Astrocyte of the spinal cord (primary cell): ENCODE measurements at regions not wholly inside any gene's neighbourhood (a gene's known extent, or its start where the extent isn't known, plus 50 kb on each side); places are given as distances from the start of the nearest gene placed in this dataset.

Experiments used
- DNase-seq: peaks from one replicate; pipeline ENCODE4 v3.0.0; 2011; ENCODE audit warnings: low read depth, low spot score
- H3K4me3 ChIP-seq: 2 replicates; pipeline ENCODE4 v1.5.1; 2011; ENCODE audit warnings: low read depth, mild to moderate bottlenecking, low read length, moderate library complexity
- CTCF ChIP-seq: IDR thresholded peaks from 2 replicates; pipeline ENCODE4 v1.5.1; 2012; ENCODE audit warnings: low read depth, mild to moderate bottlenecking, low read length, inconsistent platforms
- in situ Hi-C: cut with HindIII; loops from 2 replicates; pipeline ENCODE4 v1.10.0; 2017; ENCODE audit warnings: low sequenced_read_pairs

GRCh38 chr13:22047082-22047784 is 376.4 kb downstream of the FGF9 start:
- TF ChIP-seq CTCF, result no peak
- in situ Hi-C loops, result no loop called here

GRCh38 chr13:22047785-22048104 is 376.9 kb downstream of the FGF9 start:
- H3K4me3 ChIP-seq, result no peak overlapping the region
- in situ Hi-C loops, result no loop called here
- no peak for DNase-seq
- no peak for TF ChIP-seq CTCF

More at GRCh38 chr13:22047082-22047784, 376.4 kb downstream of the FGF9 start:
- no peak overlapping the region for H3K4me3 ChIP-seq
- no peak for DNase-seq

GRCh38 chr13:22049384-22049783 is 378.5 kb downstream of the FGF9 start:
- no peak overlapping the region for H3K4me3 ChIP-seq
- TF ChIP-seq CTCF, result no peak
- in situ Hi-C loops, result no loop called here
- no peak for DNase-seq

GRCh38 chr13:22050951-22051563 is 380.2 kb downstream of the FGF9 start:
- no peak for DNase-seq
- no peak for TF ChIP-seq CTCF
- in situ Hi-C loops, result no loop called here
- H3K4me3 ChIP-seq, result no peak overlapping the region

GRCh38 chr13:22053053-22053452 is 382.2 kb downstream of the FGF9 start:
- no peak overlapping the region for H3K4me3 ChIP-seq
- in situ Hi-C loops, result no loop called here
- TF ChIP-seq CTCF, result no peak
- DNase-seq, result no peak

GRCh38 chr13:22055259-22055658 is 384.4 kb downstream of the FGF9 start:
- TF ChIP-seq CTCF, result no peak
- H3K4me3 ChIP-seq, result no peak overlapping the region
- DNase-seq, result no peak
- in situ Hi-C loops, result no loop called here

- no peak overlapping the region for H3K4me3 ChIP-seq
- no peak for TF ChIP-seq CTCF
- no peak for DNase-seq
- in situ Hi-C loops, result no loop called here
These were observed 389.3 kb downstream of the FGF9 start for GRCh38 chr13:22060187-22060586.
